ENCODE measurements at regions not wholly inside any gene's neighbourhood (a gene's known extent, or its start where the extent isn't known, plus 50 kb on each side); places are given as distances from the start of the nearest gene placed in this dataset.

DNA sequence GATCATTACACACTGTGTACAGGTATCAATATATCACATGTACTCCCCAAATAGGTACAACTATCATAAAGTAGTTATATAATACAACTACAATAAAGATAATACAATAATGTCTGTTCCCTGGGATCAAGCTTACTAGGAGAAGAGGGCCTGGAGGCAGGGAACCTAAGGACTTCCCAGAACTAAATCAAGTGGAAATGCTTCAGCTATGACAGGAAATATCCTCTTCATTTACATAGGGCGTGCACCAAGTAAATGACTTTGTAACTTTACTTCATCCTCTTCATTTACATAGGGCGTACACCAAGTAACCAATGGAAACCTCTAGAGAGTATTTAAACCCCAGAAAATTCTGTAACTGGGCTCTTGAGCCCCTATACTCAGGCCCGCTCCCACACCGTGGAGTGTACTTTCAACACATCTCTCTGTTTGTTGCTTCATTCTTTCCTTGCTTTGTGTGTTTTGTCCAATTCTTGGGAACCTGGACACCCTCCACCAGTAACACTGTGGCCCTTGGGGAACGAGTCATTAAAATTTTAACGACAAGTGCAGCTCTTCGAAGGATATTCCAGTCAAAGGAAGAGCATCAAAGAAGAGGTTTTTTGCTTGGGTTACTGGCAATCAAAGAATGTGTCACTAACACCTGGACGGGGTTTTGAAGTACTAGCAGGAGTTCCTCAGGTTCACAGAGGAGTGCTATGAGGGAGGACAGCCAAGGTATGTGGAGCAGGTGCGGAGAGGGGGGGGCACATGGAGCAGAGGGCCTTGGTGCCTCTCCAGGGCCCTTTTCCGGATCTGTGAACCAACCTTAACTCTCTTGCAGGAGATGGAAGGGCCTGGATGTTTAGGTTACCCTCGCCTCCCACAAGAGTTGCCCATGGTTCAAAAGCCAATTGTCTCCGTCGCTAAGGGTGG is 106.6 kb upstream of the DAP start:
- H3K9me3 ChIP-seq, result no peaks in the 10 kb centered on the region
- no peaks in the 10 kb centered on the region for H3K4me1 ChIP-seq (ENCODE audit: control insufficient read depth in 1 of 2, insufficient read depth in 1 of 2, low read depth in 1 of 2, low read length in 1 of 2)
- TF ChIP-seq CTCF (IDR thresholded peaks at IDR 0.05), result no peak
- no peaks in the 10 kb centered on the region for H3K36me3 ChIP-seq
- peaks cover 4% of the 10 kb centered on the region for H3K27me3 ChIP-seq
- no peak overlapping the region for H3K4me3 ChIP-seq (ENCODE audit: low read depth in 1 of 2, low read length in 1 of 2)
- H3K27ac ChIP-seq, result no peak overlapping the region

GRCh38 chr5:10866913-10867312 is 105.9 kb upstream of the DAP start:
- Histone ChIP-seq H3K4me3 (ENCODE audit: low read depth in 1 of 2, low read length in 1 of 2) (no peak overlapping the region), H3K36me3 (no peaks in the 10 kb centered on the region), H3K27me3 (peaks cover 4% of the 10 kb centered on the region), H3K9me3 (no peaks in the 10 kb centered on the region), H3K4me1 (ENCODE audit: control insufficient read depth in 1 of 2, insufficient read depth in 1 of 2, low read depth in 1 of 2, low read length in 1 of 2) (no peaks in the 10 kb centered on the region), H3K27ac (no peak overlapping the region)
- no peak for TF ChIP-seq CTCF (IDR thresholded peaks at IDR 0.05)

- H3K36me3 ChIP-seq, result no peaks in the 10 kb centered on the region
- H3K4me3 ChIP-seq (ENCODE audit: low read depth in 1 of 2, low read length in 1 of 2), result no peak overlapping the region
- H3K27ac ChIP-seq, result no peak overlapping the region
- no peaks in the 10 kb centered on the region for H3K9me3 ChIP-seq
- no peaks in the 10 kb centered on the region for H3K4me1 ChIP-seq (ENCODE audit: control insufficient read depth in 1 of 2, insufficient read depth in 1 of 2, low read depth in 1 of 2, low read length in 1 of 2)
- peaks cover 4% of the 10 kb centered on the region for H3K27me3 ChIP-seq
- peak; percentile 83 for TF ChIP-seq CTCF (IDR thresholded peaks at IDR 0.05)
Measured at GRCh38 chr5:10863763-10864383, 102.8 kb upstream of the DAP start.

GRCh38 chr5:10862085-10862484 is 101.1 kb upstream of the DAP start:
- no peaks in the 10 kb centered on the region for H3K9me3 ChIP-seq
- no peak overlapping the region for H3K4me3 ChIP-seq (ENCODE audit: low read depth in 1 of 2, low read length in 1 of 2)
- peaks cover 11% of the 10 kb centered on the region for H3K27me3 ChIP-seq
- TF ChIP-seq CTCF (IDR thresholded peaks at IDR 0.05), result no peak
- no peak overlapping the region for H3K27ac ChIP-seq
- H3K36me3 ChIP-seq, result no peaks in the 10 kb centered on the region
- H3K4me1 ChIP-seq (ENCODE audit: control insufficient read depth in 1 of 2, insufficient read depth in 1 of 2, low read depth in 1 of 2, low read length in 1 of 2), result no peaks in the 10 kb centered on the region

DNA sequence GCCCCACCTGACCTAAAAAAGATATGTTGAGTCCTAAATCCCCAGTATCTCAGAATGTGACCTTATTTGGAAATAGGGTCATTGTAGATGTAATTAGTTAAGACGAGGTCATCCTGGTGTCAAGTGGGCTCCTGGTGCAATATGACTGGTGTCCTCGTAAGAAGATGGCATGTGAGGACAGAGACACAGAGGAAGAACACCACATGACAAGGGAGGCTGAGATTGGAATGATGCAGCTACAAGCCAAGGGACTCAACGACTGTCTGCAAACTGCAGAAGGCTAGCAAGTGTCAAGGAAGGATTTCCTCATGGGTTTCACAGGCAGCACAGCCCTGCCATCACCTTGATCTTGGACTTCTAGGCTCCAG is 100.4 kb upstream of the DAP start:
- Histone ChIP-seq H3K9me3 (no peaks in the 10 kb centered on the region), H3K36me3 (no peaks in the 10 kb centered on the region), H3K27ac (no peak overlapping the region), H3K27me3 (peaks cover 17% of the 10 kb centered on the region), H3K4me3 (ENCODE audit: low read depth in 1 of 2, low read length in 1 of 2) (no peak overlapping the region), H3K4me1 (ENCODE audit: control insufficient read depth in 1 of 2, insufficient read depth in 1 of 2, low read depth in 1 of 2, low read length in 1 of 2) (no peaks in the 10 kb centered on the region)
- no peak for TF ChIP-seq CTCF (IDR thresholded peaks at IDR 0.05)
